ENCODE measurements at regions not wholly inside any gene's neighbourhood (a gene's known extent, or its start where the extent isn't known, plus 50 kb on each side); places are given as distances from the start of the nearest gene placed in this dataset.

DNA sequence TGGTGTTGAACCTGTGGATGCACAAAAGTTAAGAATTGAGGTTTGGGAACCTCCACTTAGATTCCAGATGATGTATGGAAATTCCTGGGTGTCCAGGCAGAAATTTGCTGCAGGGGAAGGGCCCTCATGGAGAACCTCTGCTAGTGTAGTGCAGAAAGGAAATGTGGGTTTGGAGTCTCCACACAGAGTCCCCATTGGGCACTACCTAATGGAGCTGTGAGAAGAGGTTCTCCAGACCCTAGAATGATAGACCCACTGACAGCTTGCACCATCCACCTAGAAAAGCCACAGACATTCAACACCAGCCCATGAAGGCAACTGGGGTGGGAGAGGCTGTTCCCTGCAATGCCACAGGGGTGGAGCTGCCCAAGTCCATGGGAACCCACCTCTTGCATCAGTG, 1032.8 kb upstream of the EPHA6 start:
- TF ChIP-seq, protein P1, sequence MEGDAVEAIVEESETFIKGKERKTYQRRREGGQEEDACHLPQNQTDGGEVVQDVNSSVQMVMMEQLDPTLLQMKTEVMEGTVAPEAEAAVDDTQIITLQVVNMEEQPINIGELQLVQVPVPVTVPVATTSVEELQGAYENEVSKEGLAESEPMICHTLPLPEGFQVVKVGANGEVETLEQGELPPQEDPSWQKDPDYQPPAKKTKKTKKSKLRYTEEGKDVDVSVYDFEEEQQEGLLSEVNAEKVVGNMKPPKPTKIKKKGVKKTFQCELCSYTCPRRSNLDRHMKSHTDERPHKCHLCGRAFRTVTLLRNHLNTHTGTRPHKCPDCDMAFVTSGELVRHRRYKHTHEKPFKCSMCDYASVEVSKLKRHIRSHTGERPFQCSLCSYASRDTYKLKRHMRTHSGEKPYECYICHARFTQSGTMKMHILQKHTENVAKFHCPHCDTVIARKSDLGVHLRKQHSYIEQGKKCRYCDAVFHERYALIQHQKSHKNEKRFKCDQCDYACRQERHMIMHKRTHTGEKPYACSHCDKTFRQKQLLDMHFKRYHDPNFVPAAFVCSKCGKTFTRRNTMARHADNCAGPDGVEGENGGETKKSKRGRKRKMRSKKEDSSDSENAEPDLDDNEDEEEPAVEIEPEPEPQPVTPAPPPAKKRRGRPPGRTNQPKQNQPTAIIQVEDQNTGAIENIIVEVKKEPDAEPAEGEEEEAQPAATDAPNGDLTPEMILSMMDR (IDR thresholded peaks at IDR 0.05; ENCODE audit: unreplicated experiment): no peak
- H3K9me3 Mint-ChIP-seq (ENCODE audit: low read depth): peaks cover 14% of the 10 kb centered on the region

DNA sequence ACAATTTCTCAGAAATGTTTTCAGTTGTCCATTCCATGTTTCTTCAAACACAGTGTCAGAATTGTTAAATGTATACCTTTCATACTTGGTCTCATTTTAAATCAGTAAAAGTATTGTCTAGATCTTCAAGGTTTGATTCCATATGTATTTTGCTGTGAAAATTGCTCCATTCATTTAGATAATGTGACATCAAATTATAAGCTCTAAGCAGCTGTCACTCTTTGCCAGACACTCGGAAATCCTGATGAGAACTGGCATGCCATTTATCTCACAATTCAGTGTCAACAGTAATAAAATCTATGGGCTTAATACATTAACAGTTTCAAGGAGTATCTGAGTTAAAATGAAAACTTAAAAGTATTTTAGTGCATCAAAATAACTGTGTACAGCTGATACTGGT, 1025.3 kb upstream of the EPHA6 start:
- Mint-ChIP-seq H3K36me3 (ENCODE audit: insufficient read depth) (no peaks in the 10 kb centered on the region), H3K4me3 (ENCODE audit: low read depth) (no peak overlapping the region), H3K27me3 (no peaks in the 10 kb centered on the region), H3K27ac (no peak overlapping the region), H3K9me3 (ENCODE audit: low read depth) (peaks cover 3% of the 10 kb centered on the region), H3K4me1 (ENCODE audit: low read depth) (no peaks in the 10 kb centered on the region)
- no peak for DNase-seq (ENCODE audit: low spot score, unreplicated experiment)
- TF ChIP-seq, protein P1 (IDR thresholded peaks at IDR 0.05; ENCODE audit: unreplicated experiment): no peak

More for the DNA sequence above, 1032.8 kb upstream of the EPHA6 start:
- H3K36me3 Mint-ChIP-seq (ENCODE audit: insufficient read depth): peaks cover 3% of the 10 kb centered on the region
- H3K27me3 Mint-ChIP-seq: no peaks in the 10 kb centered on the region
- H3K4me1 Mint-ChIP-seq (ENCODE audit: low read depth): no peaks in the 10 kb centered on the region
- DNase-seq (ENCODE audit: low spot score, unreplicated experiment): no peak
- no peak overlapping the region for H3K4me3 Mint-ChIP-seq (ENCODE audit: low read depth)
- H3K27ac Mint-ChIP-seq: no peak overlapping the region

DNA sequence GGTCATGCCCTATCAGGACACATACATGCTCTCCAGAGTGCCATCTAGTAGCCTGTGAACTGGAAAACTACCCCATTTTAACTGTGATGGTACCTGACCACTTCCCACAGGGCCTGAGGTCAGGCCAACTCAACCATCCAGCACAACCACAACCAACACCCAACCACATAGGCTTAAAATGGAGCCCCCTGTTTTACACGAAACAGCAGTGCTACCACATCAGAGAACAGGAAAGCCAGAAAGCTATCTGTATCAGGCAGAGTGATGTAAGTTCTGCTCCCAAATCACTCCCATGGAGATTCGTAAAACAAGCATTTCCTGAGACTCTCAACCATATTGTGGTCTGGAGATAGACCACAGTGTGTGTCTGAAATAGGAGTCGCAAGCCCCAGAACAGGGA, 1017.3 kb upstream of the EPHA6 start:
- H3K36me3 Mint-ChIP-seq (ENCODE audit: insufficient read depth): no peaks in the 10 kb centered on the region
- H3K4me1 Mint-ChIP-seq (ENCODE audit: low read depth): peaks cover 5% of the 10 kb centered on the region
- no peaks in the 10 kb centered on the region for H3K27me3 Mint-ChIP-seq
- no peak overlapping the region for H3K27ac Mint-ChIP-seq
- peaks cover 21% of the 10 kb centered on the region for H3K9me3 Mint-ChIP-seq (ENCODE audit: low read depth)
- H3K4me3 Mint-ChIP-seq (ENCODE audit: low read depth): no peak overlapping the region
- DNase-seq (ENCODE audit: low spot score, unreplicated experiment): no peak
- TF ChIP-seq, protein P1 (IDR thresholded peaks at IDR 0.05; ENCODE audit: unreplicated experiment): no peak

DNA sequence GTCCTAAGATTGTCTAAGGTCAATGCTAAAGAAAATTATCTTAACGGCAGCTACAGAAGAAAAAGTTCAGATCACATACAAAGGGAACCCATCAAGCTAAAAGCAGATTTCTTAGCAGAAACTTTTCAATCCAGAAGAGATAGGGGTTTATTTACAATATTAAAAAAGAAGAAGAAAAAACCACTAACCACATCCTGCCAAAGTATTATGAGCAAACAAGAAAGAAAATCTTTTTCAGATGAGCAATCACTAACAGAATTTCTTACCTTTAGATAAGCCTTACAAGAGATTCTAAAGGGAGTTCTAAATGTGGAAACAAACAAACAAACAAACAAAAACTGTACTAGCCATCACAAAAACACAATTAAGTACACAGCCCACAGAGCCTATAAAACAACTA, 1015.8 kb upstream of the EPHA6 start:
- Mint-ChIP-seq H3K4me3 (ENCODE audit: low read depth) (no peak overlapping the region), H3K36me3 (ENCODE audit: insufficient read depth) (no peaks in the 10 kb centered on the region), H3K9me3 (ENCODE audit: low read depth) (peaks cover 21% of the 10 kb centered on the region), H3K27me3 (no peaks in the 10 kb centered on the region), H3K4me1 (ENCODE audit: low read depth) (peaks cover 5% of the 10 kb centered on the region), H3K27ac (no peak overlapping the region)
- no peak for DNase-seq (ENCODE audit: low spot score, unreplicated experiment)
- TF ChIP-seq, protein P1 (IDR thresholded peaks at IDR 0.05; ENCODE audit: unreplicated experiment): no peak

DNA sequence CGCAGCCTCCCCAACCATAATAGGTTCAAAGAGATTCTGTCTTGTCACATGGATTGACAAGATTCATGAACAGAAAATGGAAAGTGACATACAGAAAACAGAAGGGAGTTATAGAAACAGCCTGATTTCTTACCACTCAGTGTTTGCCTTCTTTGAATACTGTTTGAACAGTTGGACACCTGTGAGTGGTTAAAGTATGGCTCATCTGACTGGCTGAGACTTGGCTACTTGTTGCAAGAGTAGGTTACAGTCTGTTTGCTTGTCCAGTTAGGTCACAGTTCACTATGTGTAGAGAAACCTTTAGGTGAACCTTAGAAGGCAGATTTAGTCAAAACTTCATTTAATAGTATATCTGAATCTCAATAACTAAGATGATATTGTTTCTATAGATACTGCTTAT, 1003.9 kb upstream of the EPHA6 start:
- H3K27ac Mint-ChIP-seq: no peak overlapping the region
- peaks cover 15% of the 10 kb centered on the region for H3K4me1 Mint-ChIP-seq (ENCODE audit: low read depth)
- no peak overlapping the region for H3K4me3 Mint-ChIP-seq (ENCODE audit: low read depth)
- H3K9me3 Mint-ChIP-seq (ENCODE audit: low read depth): no peaks in the 10 kb centered on the region
- DNase-seq (ENCODE audit: low spot score, unreplicated experiment): no peak
- H3K36me3 Mint-ChIP-seq (ENCODE audit: insufficient read depth): no peaks in the 10 kb centered on the region
- TF ChIP-seq, protein P1 (IDR thresholded peaks at IDR 0.05; ENCODE audit: unreplicated experiment): no peak
- H3K27me3 Mint-ChIP-seq: no peaks in the 10 kb centered on the region

Measured in progenitor cell of endocrine pancreas (in vitro differentiated cells).